ENCODE measurements at regions not wholly inside any gene's neighbourhood (a gene's known extent, or its start where the extent isn't known, plus 50 kb on each side); places are given as distances from the start of the nearest gene placed in this dataset.

DNA sequence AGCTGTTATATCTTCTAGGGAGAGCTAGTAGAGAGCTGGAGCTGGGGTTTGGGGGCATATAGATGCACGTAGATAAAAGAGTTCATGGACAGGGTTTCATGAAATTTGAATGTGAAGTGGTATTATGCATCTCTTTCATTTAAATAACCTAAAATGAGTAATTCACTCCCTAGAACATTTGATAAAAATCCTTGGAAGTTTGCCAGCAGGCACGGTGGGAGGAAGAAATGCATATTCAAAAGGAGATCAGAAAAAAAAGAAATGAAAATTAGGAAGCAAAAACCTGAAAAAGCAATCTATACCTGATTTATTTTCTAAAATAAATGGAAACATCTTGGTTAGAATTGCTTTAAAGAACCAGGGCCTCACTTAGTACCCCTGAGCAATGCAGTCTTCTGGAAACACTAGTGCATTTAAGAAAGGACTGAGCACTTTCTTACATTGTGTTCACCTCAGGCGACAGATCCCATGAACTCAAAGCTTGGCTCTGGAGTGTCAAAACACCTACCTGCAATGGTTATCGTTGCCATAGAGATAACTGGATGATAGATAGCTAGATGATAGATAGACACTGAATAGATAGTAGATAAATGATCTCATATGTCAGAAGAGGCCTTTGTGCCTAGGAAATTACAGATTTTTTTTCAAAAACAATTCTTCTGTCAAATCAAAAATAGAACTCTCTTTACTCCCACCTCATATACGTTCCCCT is 458.6 kb upstream of the THRB start:
- TF ChIP-seq, protein P1, sequence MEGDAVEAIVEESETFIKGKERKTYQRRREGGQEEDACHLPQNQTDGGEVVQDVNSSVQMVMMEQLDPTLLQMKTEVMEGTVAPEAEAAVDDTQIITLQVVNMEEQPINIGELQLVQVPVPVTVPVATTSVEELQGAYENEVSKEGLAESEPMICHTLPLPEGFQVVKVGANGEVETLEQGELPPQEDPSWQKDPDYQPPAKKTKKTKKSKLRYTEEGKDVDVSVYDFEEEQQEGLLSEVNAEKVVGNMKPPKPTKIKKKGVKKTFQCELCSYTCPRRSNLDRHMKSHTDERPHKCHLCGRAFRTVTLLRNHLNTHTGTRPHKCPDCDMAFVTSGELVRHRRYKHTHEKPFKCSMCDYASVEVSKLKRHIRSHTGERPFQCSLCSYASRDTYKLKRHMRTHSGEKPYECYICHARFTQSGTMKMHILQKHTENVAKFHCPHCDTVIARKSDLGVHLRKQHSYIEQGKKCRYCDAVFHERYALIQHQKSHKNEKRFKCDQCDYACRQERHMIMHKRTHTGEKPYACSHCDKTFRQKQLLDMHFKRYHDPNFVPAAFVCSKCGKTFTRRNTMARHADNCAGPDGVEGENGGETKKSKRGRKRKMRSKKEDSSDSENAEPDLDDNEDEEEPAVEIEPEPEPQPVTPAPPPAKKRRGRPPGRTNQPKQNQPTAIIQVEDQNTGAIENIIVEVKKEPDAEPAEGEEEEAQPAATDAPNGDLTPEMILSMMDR (IDR thresholded peaks at IDR 0.05; ENCODE audit: insufficient read depth, low read length) = no peak
- TF ChIP-seq POLR2AphosphoS5 (IDR thresholded peaks at IDR 0.05; ENCODE audit: low read depth) (no peak), REST (IDR thresholded peaks at IDR 0.05; ENCODE audit: insufficient replicate concordance, low read depth) (no peak), GABPA (IDR thresholded peaks at IDR 0.05; ENCODE audit: low read depth) (no peak), SPI1 (IDR thresholded peaks at IDR 0.05; ENCODE audit: borderline replicate concordance, low read depth) (no peak)
